GM12878 (cell line): ENCODE measurements at regions not wholly inside any gene's neighbourhood (a gene's known extent, or its start where the extent isn't known, plus 50 kb on each side); places are given as distances from the start of the nearest gene placed in this dataset.

Experiments used
- CTCF ChIP-seq, 3 experiments: IDR thresholded peaks in 2 of 3; conservative IDR thresholded peaks in 1 of 3; 2 replicates each; pipeline ENCODE4 v1.5.1; 2011; ENCODE audit warnings: low read depth in 3 of 3, low read length in 3 of 3, mild to moderate bottlenecking in 3 of 3, control low read depth in 2 of 3, moderate library complexity in 2 of 3, inconsistent platforms in 1 of 3, mixed read lengths in 1 of 3; ENCODE audit not compliant: control insufficient read depth in 2 of 3, insufficient read depth in 1 of 3; ENCODE audit errors: extremely low read depth in 1 of 3
- EP300 ChIP-seq, 2 experiments: fragments of 150-350 bp in 1 of 2; IDR thresholded peaks; 2 replicates each; pipeline ENCODE4 v1.6.1; 2011 to 2012; ENCODE audit warnings: low read depth in 2 of 2, low read length in 2 of 2, borderline replicate concordance in 1 of 2, improper control_type of control experiment in 1 of 2, inconsistent platforms in 1 of 2; ENCODE audit not compliant: control insufficient read depth in 1 of 2
- EZH2 ChIP-seq: IDR thresholded peaks from 2 replicates; pipeline ENCODE4 v1.6.1; 2012; ENCODE audit warnings: low read depth, mild to moderate bottlenecking, control low read depth, inconsistent platforms, low read length, borderline replicate concordance; ENCODE audit not compliant: control insufficient read depth
- HDGF ChIP-seq: fragments of 450-650 bp; IDR thresholded peaks from 2 replicates; pipeline ENCODE4 v1.6.1; 2016; ENCODE audit warnings: antibody characterized with exemption
- NFXL1 ChIP-seq: fragments of 450-650 bp; IDR thresholded peaks from 2 replicates; pipeline ENCODE4 v1.6.1; 2017; ENCODE audit warnings: antibody characterized with exemption, mild to moderate bottlenecking, borderline replicate concordance
- PML ChIP-seq: IDR thresholded peaks from 2 replicates; pipeline ENCODE4 v1.6.1; 2012; ENCODE audit warnings: low read length, inconsistent platforms
- RELA ChIP-seq: fragments of 450-650 bp; IDR thresholded peaks from 2 replicates; pipeline ENCODE4 v1.8.0; 2014; ENCODE audit warnings: borderline replicate concordance; ENCODE audit not compliant: partially characterized antibody
- RFX5 ChIP-seq: IDR thresholded peaks from 2 replicates; pipeline ENCODE4 v1.6.1; 2011; ENCODE audit warnings: low read depth, low read length, improper control_type of control experiment
- TAF1 ChIP-seq: IDR thresholded peaks from 2 replicates; pipeline ENCODE4 v1.6.1; 2011; ENCODE audit warnings: mild to moderate bottlenecking, low read depth, low read length, borderline replicate concordance
- TF ChIP-seq, protein P1 (sequence below): IDR thresholded peaks from 2 replicates; pipeline ENCODE4 v1.6.1; 2012; ENCODE audit warnings: low read depth, low read length, improper control_type of control experiment
- TF ChIP-seq, protein P2 (sequence below): fragments of 450-650 bp; IDR thresholded peaks from 2 replicates; pipeline ENCODE4 v1.6.1; 2016; ENCODE audit warnings: mild to moderate bottlenecking, moderate library complexity, borderline replicate concordance
- TF ChIP-seq, protein P3 (sequence below): fragments of 150-350 bp; IDR thresholded peaks from 2 replicates; pipeline ENCODE4 v1.6.1; 2016; ENCODE audit warnings: low read depth, low read length
- TF ChIP-seq, protein P4 (sequence below): IDR thresholded peaks from 2 replicates; pipeline ENCODE4 v1.6.1; 2012; ENCODE audit warnings: low read length, inconsistent platforms

GRCh38 chr20:18926965-18927364 is 113.4 kb downstream of the SCP2D1 start:
- TF ChIP-seq RELA (no peak), CTCF (IDR thresholded peaks at IDR 0.05 in 2 of 3, conservative IDR thresholded peaks at IDR 0.05 in 1 of 3; ENCODE audit: control insufficient read depth in 2 of 3, extremely low read depth in 1 of 3, insufficient read depth in 1 of 3, low read depth in 3 of 3, low read length in 3 of 3) (no peak), NFXL1 (no peak), EP300 (IDR thresholded peaks at IDR 0.05; ENCODE audit: borderline replicate concordance in 1 of 2, control insufficient read depth in 1 of 2, low read depth in 2 of 2, low read length in 2 of 2) (no peak), HDGF (no peak), PML (no peak), EZH2 (no peak), RFX5 (no peak), TAF1 (no peak)
- TF ChIP-seq, protein P1, sequence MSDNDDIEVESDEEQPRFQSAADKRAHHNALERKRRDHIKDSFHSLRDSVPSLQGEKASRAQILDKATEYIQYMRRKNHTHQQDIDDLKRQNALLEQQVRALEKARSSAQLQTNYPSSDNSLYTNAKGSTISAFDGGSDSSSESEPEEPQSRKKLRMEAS: no peak
- TF ChIP-seq, protein P2, sequence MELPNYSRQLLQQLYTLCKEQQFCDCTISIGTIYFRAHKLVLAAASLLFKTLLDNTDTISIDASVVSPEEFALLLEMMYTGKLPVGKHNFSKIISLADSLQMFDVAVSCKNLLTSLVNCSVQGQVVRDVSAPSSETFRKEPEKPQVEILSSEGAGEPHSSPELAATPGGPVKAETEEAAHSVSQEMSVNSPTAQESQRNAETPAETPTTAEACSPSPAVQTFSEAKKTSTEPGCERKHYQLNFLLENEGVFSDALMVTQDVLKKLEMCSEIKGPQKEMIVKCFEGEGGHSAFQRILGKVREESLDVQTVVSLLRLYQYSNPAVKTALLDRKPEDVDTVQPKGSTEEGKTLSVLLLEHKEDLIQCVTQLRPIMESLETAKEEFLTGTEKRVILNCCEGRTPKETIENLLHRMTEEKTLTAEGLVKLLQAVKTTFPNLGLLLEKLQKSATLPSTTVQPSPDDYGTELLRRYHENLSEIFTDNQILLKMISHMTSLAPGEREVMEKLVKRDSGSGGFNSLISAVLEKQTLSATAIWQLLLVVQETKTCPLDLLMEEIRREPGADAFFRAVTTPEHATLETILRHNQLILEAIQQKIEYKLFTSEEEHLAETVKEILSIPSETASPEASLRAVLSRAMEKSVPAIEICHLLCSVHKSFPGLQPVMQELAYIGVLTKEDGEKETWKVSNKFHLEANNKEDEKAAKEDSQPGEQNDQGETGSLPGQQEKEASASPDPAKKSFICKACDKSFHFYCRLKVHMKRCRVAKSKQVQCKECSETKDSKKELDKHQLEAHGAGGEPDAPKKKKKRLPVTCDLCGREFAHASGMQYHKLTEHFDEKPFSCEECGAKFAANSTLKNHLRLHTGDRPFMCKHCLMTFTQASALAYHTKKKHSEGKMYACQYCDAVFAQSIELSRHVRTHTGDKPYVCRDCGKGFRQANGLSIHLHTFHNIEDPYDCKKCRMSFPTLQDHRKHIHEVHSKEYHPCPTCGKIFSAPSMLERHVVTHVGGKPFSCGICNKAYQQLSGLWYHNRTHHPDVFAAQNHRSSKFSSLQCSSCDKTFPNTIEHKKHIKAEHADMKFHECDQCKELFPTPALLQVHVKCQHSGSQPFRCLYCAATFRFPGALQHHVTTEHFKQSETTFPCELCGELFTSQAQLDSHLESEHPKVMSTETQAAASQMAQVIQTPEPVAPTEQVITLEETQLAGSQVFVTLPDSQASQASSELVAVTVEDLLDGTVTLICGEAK: no peak
- TF ChIP-seq, protein P3, sequence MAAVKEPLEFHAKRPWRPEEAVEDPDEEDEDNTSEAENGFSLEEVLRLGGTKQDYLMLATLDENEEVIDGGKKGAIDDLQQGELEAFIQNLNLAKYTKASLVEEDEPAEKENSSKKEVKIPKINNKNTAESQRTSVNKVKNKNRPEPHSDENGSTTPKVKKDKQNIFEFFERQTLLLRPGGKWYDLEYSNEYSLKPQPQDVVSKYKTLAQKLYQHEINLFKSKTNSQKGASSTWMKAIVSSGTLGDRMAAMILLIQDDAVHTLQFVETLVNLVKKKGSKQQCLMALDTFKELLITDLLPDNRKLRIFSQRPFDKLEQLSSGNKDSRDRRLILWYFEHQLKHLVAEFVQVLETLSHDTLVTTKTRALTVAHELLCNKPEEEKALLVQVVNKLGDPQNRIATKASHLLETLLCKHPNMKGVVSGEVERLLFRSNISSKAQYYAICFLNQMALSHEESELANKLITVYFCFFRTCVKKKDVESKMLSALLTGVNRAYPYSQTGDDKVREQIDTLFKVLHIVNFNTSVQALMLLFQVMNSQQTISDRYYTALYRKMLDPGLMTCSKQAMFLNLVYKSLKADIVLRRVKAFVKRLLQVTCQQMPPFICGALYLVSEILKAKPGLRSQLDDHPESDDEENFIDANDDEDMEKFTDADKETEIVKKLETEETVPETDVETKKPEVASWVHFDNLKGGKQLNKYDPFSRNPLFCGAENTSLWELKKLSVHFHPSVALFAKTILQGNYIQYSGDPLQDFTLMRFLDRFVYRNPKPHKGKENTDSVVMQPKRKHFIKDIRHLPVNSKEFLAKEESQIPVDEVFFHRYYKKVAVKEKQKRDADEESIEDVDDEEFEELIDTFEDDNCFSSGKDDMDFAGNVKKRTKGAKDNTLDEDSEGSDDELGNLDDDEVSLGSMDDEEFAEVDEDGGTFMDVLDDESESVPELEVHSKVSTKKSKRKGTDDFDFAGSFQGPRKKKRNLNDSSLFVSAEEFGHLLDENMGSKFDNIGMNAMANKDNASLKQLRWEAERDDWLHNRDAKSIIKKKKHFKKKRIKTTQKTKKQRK: no peak
- TF ChIP-seq, protein P4, sequence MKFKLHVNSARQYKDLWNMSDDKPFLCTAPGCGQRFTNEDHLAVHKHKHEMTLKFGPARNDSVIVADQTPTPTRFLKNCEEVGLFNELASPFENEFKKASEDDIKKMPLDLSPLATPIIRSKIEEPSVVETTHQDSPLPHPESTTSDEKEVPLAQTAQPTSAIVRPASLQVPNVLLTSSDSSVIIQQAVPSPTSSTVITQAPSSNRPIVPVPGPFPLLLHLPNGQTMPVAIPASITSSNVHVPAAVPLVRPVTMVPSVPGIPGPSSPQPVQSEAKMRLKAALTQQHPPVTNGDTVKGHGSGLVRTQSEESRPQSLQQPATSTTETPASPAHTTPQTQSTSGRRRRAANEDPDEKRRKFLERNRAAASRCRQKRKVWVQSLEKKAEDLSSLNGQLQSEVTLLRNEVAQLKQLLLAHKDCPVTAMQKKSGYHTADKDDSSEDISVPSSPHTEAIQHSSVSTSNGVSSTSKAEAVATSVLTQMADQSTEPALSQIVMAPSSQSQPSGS: no peak
